ENCODE measurements at regions not wholly inside any gene's neighbourhood (a gene's known extent, or its start where the extent isn't known, plus 50 kb on each side); places are given as distances from the start of the nearest gene placed in this dataset.

DNA sequence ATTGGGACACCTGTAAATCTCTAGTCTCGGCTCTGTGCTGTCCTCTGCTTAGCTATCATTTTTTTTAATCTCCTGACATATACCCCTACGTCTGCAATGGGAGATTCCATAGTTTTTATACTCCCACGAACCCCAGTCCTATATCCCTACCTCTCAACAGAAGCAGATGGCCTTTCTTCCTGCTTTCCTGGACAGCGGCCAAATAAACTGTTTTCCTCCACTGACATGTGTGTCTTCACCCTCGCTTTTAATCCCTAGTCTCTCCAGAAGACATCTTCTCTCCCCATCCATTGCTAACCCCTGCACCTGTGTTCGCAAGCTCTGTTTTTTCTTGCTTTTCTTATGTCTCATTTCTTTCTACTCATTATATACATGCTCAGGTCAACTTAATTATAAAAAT lies 395.4 kb downstream of the EPHA4 start:
- Histone ChIP-seq H3K36me3 (no peaks in the 10 kb centered on the region), H3K4me1 (no peaks in the 10 kb centered on the region), H3K4me3 (no peak overlapping the region), H3K27me3 (no peaks in the 10 kb centered on the region), H3K27ac (no peak overlapping the region), H3K9me3 (no peaks in the 10 kb centered on the region)
- TF ChIP-seq, protein P1, sequence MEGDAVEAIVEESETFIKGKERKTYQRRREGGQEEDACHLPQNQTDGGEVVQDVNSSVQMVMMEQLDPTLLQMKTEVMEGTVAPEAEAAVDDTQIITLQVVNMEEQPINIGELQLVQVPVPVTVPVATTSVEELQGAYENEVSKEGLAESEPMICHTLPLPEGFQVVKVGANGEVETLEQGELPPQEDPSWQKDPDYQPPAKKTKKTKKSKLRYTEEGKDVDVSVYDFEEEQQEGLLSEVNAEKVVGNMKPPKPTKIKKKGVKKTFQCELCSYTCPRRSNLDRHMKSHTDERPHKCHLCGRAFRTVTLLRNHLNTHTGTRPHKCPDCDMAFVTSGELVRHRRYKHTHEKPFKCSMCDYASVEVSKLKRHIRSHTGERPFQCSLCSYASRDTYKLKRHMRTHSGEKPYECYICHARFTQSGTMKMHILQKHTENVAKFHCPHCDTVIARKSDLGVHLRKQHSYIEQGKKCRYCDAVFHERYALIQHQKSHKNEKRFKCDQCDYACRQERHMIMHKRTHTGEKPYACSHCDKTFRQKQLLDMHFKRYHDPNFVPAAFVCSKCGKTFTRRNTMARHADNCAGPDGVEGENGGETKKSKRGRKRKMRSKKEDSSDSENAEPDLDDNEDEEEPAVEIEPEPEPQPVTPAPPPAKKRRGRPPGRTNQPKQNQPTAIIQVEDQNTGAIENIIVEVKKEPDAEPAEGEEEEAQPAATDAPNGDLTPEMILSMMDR (IDR thresholded peaks at IDR 0.05) = no peak
- no peak for TF ChIP-seq POLR2AphosphoS5 (IDR thresholded peaks at IDR 0.05; ENCODE audit: insufficient read depth in 1 of 2, low read depth in 1 of 2)
- TF ChIP-seq POLR2A (IDR thresholded peaks at IDR 0.05) = no peak
- intact Hi-C loops (cut with DNase I) = no loop called here
- DNase-seq (ENCODE audit: extremely low spot score in 2 of 2) = no peak

DNA sequence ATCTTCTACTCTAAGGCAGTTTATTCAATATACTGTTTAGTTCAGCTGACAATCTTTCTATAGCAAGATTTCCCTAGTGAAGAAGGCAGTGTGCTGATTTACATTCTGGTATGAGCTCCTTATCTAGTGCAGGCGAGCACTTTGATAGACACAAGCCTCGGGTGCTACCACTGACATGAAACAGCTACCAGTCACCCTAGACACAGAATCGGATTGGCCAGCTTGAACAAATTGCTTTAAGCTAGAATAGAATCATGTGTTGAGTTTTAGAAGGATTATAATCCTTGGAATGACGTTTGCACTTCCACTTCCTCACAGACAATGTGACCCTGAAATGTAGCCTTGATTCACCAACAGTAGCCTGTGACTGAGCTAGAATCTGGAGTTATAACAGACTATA lies 394.0 kb downstream of the EPHA4 start:
- H3K9me3 ChIP-seq = no peaks in the 10 kb centered on the region
- intact Hi-C loops (cut with DNase I) = no loop called here
- DNase-seq (ENCODE audit: extremely low spot score in 2 of 2) = no peak
- H3K27ac ChIP-seq = no peak overlapping the region
- H3K27me3 ChIP-seq = no peaks in the 10 kb centered on the region
- H3K4me3 ChIP-seq = no peak overlapping the region
- no peaks in the 10 kb centered on the region for H3K36me3 ChIP-seq
- H3K4me1 ChIP-seq = no peaks in the 10 kb centered on the region
- TF ChIP-seq POLR2A (IDR thresholded peaks at IDR 0.05) = no peak
- TF ChIP-seq, protein P1 (IDR thresholded peaks at IDR 0.05) = no peak
- TF ChIP-seq POLR2AphosphoS5 (IDR thresholded peaks at IDR 0.05; ENCODE audit: insufficient read depth in 1 of 2, low read depth in 1 of 2) = no peak

DNA sequence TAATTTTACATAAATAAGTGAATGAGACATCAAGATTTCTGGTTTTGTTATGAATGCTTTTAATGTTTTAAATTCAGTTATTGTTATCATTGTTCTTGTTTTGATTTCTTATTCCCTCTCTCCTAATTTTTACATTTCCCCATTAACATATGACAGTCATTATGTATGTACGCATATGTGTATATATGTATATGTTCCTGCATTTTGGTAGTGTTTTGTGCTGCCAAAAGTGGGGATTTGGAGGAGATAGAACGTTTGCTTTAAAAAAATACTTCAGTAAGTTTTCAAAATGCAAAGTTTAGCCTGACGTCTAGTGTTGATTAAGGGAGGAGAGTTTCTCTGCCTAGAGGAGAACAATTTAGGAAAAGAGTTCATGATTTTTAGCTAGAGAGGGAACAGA lies 385.2 kb downstream of the EPHA4 start:
- Histone ChIP-seq H3K36me3 (no peaks in the 10 kb centered on the region), H3K27ac (no peak overlapping the region), H3K9me3 (no peaks in the 10 kb centered on the region), H3K4me1 (no peaks in the 10 kb centered on the region), H3K27me3 (no peaks in the 10 kb centered on the region), H3K4me3 (no peak overlapping the region)
- TF ChIP-seq, protein P1 (IDR thresholded peaks at IDR 0.05) = no peak
- TF ChIP-seq POLR2A (IDR thresholded peaks at IDR 0.05) = no peak
- no peak for TF ChIP-seq POLR2AphosphoS5 (IDR thresholded peaks at IDR 0.05; ENCODE audit: insufficient read depth in 1 of 2, low read depth in 1 of 2)
- DNase-seq (ENCODE audit: extremely low spot score in 2 of 2) = no peak
- intact Hi-C loops (cut with DNase I) = no loop called here

DNA sequence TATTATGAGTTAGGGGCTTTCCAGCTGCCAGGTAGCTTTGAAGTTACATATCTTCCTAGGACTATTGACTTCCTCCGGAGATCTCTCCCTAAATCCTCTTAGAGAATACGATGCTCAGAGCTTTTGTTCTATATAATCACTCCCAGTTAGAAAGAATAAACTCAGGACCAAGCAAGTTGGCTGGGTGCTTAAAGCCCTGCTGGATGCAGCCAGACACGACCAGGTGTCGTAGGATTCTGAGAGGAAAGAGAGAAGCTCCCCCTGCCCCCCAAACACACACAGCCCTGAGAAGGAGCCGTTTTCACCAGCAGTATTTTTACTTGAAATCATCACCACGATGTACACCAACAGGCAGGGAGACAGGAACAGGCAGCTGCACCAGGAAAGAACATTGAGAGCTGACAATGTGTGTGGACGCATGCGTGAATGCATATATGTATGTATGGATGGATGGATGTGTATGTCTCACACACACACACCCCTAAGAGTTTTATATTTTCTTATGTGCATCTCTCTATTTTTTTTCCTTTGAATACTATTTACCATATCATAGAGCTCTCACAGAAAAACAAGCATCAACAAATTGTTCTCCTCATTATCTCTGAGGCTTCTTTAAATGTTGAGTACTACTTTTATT lies 382.6 kb downstream of the EPHA4 start:
- TF ChIP-seq POLR2A (IDR thresholded peaks at IDR 0.05) (no peak), POLR2AphosphoS5 (IDR thresholded peaks at IDR 0.05; ENCODE audit: insufficient read depth in 1 of 2, low read depth in 1 of 2) (no peak)
- TF ChIP-seq, protein P1 (IDR thresholded peaks at IDR 0.05) = no peak
- no peaks in the 10 kb centered on the region for H3K27me3 ChIP-seq
- no peak overlapping the region for H3K27ac ChIP-seq
- no peaks in the 10 kb centered on the region for H3K4me1 ChIP-seq
- no peak for DNase-seq (ENCODE audit: extremely low spot score in 2 of 2)
- H3K4me3 ChIP-seq = no peak overlapping the region
- intact Hi-C loops (cut with DNase I) = no loop called here
- H3K36me3 ChIP-seq = no peaks in the 10 kb centered on the region
- no peaks in the 10 kb centered on the region for H3K9me3 ChIP-seq

DNA sequence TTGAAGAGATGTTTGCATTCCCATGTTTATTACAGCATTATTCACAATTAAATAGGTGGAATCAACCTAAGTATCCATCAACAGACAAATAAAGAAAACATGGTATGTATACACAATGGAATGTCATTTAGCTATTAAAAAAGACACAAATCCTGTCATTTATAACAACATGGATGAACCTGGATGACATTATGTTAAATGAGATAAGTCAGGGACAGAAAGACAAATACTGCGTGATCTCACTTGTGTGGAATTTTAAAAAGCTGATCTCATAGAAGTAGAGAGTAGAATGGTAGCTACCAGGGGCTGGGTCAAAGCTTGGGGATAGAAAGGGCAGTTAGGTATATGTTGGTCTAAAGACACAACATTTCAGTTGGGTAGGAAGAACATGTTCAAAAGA lies 376.3 kb downstream of the EPHA4 start:
- Histone ChIP-seq H3K36me3 (no peaks in the 10 kb centered on the region), H3K4me3 (no peak overlapping the region), H3K27me3 (no peaks in the 10 kb centered on the region), H3K9me3 (no peaks in the 10 kb centered on the region), H3K4me1 (no peaks in the 10 kb centered on the region), H3K27ac (no peak overlapping the region)
- intact Hi-C loops (cut with DNase I) = no loop called here
- no peak for DNase-seq (ENCODE audit: extremely low spot score in 2 of 2)
- TF ChIP-seq, protein P1 (IDR thresholded peaks at IDR 0.05) = no peak
- TF ChIP-seq POLR2AphosphoS5 (IDR thresholded peaks at IDR 0.05; ENCODE audit: insufficient read depth in 1 of 2, low read depth in 1 of 2) (no peak), POLR2A (IDR thresholded peaks at IDR 0.05) (no peak)
